GM23338 (cell line): ENCODE measurements at regions not wholly inside any gene's neighbourhood (a gene's known extent, or its start where the extent isn't known, plus 50 kb on each side); places are given as distances from the start of the nearest gene placed in this dataset.

Source experiments
- ATAC-seq: fragments of 200-7000 bp; cut with Tn5 transposase; 3 replicates; pipeline ENCODE4 v1.9.1; 2020
- DNase-seq: peaks from one replicate; pipeline ENCODE4 v3.0.0-alpha.2; 2015; ENCODE audit warnings: low spot score
- H2AFZ ChIP-seq: fragments of 200-600 bp; sonication (generic); 2 replicates; pipeline ENCODE4 v1.8.0; 2016; ENCODE audit warnings: antibody characterized with exemption, mild to moderate bottlenecking, moderate library complexity
- H3F3A ChIP-seq: fragments of 200-600 bp; sonication (generic); replicated peaks from 2 replicates; pipeline ENCODE4 v1.8.0; 2017; ENCODE audit warnings: antibody characterized with exemption, mixed run types, low read depth
- H3K27ac ChIP-seq: fragments of 200-600 bp; sonication (generic); 2 replicates; pipeline ENCODE4 v1.6.1; 2016; ENCODE audit warnings: low read depth
- H3K27me3 ChIP-seq: fragments of 200-600 bp; sonication (generic); 2 replicates; pipeline ENCODE4 v1.8.0; 2016; ENCODE audit warnings: mild to moderate bottlenecking, mixed run types, moderate library complexity; ENCODE audit not compliant: insufficient read depth
- H3K36me3 ChIP-seq: fragments of 200-600 bp; sonication (generic); 2 replicates; pipeline ENCODE4 v1.8.0; 2016; ENCODE audit warnings: mild to moderate bottlenecking; ENCODE audit not compliant: insufficient read depth
- H3K4me1 ChIP-seq: fragments of 200-600 bp; sonication (generic); 2 replicates; pipeline ENCODE4 v1.8.0; 2016; ENCODE audit warnings: mild to moderate bottlenecking, moderate library complexity; ENCODE audit not compliant: insufficient read depth
- H3K4me2 ChIP-seq: fragments of 200-600 bp; sonication (generic); 2 replicates; pipeline ENCODE4 v1.7.1; 2017; ENCODE audit warnings: mixed run types
- H3K4me3 ChIP-seq: fragments of 200-600 bp; sonication (generic); 2 replicates; pipeline ENCODE4 v1.6.1; 2016; ENCODE audit warnings: mixed run types
- H3K79me2 ChIP-seq: fragments of 200-600 bp; sonication (generic); replicated peaks from 2 replicates; pipeline ENCODE4 v1.8.0; 2017; ENCODE audit warnings: mild to moderate bottlenecking; ENCODE audit not compliant: insufficient read depth
- H3K9me2 ChIP-seq: fragments of 200-600 bp; sonication (generic); 2 replicates; pipeline ENCODE4 v1.8.0; 2017; ENCODE audit not compliant: insufficient read depth
- H4K20me1 ChIP-seq: fragments of 200-600 bp; sonication (generic); replicated peaks from 2 replicates; pipeline ENCODE4 v1.8.0; 2017; ENCODE audit warnings: mild to moderate bottlenecking; ENCODE audit not compliant: insufficient read depth
- H3K27ac Mint-ChIP-seq: 2 replicates; pipeline ENCODE4 v1.8.0; 2020; ENCODE audit warnings: inconsistent platforms, mild to moderate bottlenecking, moderate library complexity, mixed read lengths
- H3K27me3 Mint-ChIP-seq: 3 replicates; pipeline ENCODE4 v1.8.0; 2022; ENCODE audit warnings: low read depth, mild to moderate bottlenecking, moderate library complexity, mixed read lengths, inconsistent platforms; ENCODE audit not compliant: insufficient read depth, poor library complexity
- H3K36me3 Mint-ChIP-seq: 3 replicates; pipeline ENCODE4 v1.8.0; 2021; ENCODE audit warnings: low read depth, mild to moderate bottlenecking, inconsistent platforms, moderate library complexity, mixed read lengths
- H3K4me1 Mint-ChIP-seq: 3 replicates; pipeline ENCODE4 v1.8.0; 2020; ENCODE audit warnings: mild to moderate bottlenecking, inconsistent platforms, mixed read lengths
- H3K4me3 Mint-ChIP-seq: 3 replicates; pipeline ENCODE4 v1.8.0; 2021; ENCODE audit warnings: moderate library complexity, mild to moderate bottlenecking, inconsistent platforms, mixed read lengths
- H3K9me3 Mint-ChIP-seq: 3 replicates; pipeline ENCODE4 v1.8.0; 2020; ENCODE audit warnings: moderate library complexity, mild to moderate bottlenecking, inconsistent platforms, mixed read lengths
- CREB1 ChIP-seq: fragments of 250-450 bp; sonication (Bioruptor Pico); IDR thresholded peaks from 2 replicates; pipeline ENCODE4 v1.5.0; 2020; ENCODE audit warnings: low read depth, mild to moderate bottlenecking, moderate library complexity
- EZH2 ChIP-seq: fragments of 200-600 bp; sonication (generic); IDR thresholded peaks from one replicate; pipeline ENCODE4 v1.8.0; 2017; ENCODE audit warnings: antibody characterized with exemption, mild to moderate bottlenecking, low read depth; ENCODE audit not compliant: unreplicated experiment
- EZH2phosphoT487 ChIP-seq: fragments of 200-600 bp; sonication (generic); IDR thresholded peaks from one replicate; pipeline ENCODE4 v1.8.1; 2018; ENCODE audit warnings: antibody characterized with exemption; ENCODE audit not compliant: unreplicated experiment
- JUNB ChIP-seq: IDR thresholded peaks from one replicate; pipeline ENCODE4 v1.6.1; 2016; ENCODE audit warnings: antibody characterized with exemption; ENCODE audit not compliant: unreplicated experiment
- NANOG ChIP-seq: IDR thresholded peaks from 2 replicates; pipeline ENCODE4 v1.6.1; 2016; ENCODE audit warnings: antibody characterized with exemption, borderline replicate concordance
- POLR2AphosphoS5 ChIP-seq: IDR thresholded peaks from 2 replicates; pipeline ENCODE4 v1.6.1; 2016; ENCODE audit warnings: antibody characterized with exemption, low read depth
- STAT1 ChIP-seq: IDR thresholded peaks from one replicate; pipeline ENCODE4 v1.6.1; 2016; ENCODE audit warnings: antibody characterized with exemption; ENCODE audit not compliant: unreplicated experiment
- ZNF114 ChIP-seq: fragments of 250-450 bp; sonication (Bioruptor Pico); IDR thresholded peaks from 2 replicates; pipeline ENCODE4 v1.5.0; 2020; ENCODE audit warnings: mild to moderate bottlenecking, moderate library complexity
- ZNF331 ChIP-seq: fragments of 250-450 bp; sonication (Bioruptor Pico); IDR thresholded peaks from 2 replicates; pipeline ENCODE4 v1.5.0; 2020; ENCODE audit warnings: low read depth, mild to moderate bottlenecking, moderate library complexity
- TF ChIP-seq, protein P1 (sequence below): IDR thresholded peaks from 2 replicates; pipeline ENCODE4 v1.6.1; 2016; ENCODE audit warnings: antibody characterized with exemption
- TF ChIP-seq, protein P2 (sequence below), 2 experiments: fragments of 200-600 bp in 1 of 2; sonication (generic) in 1 of 2; conservative IDR thresholded peaks; 2 replicates each; pipeline versions ENCODE4 v1.5.1 to v1.6.1; 2016 to 2017; ENCODE audit warnings: antibody characterized with exemption in 2 of 2, low read depth in 2 of 2, mild to moderate bottlenecking in 2 of 2, moderate library complexity in 1 of 2
- TF ChIP-seq, protein P3 (sequence below): fragments of 250-450 bp; sonication (Bioruptor Pico); IDR thresholded peaks from 2 replicates; pipeline ENCODE4 v1.5.0; 2020; ENCODE audit warnings: mild to moderate bottlenecking, moderate library complexity
- TF ChIP-seq, protein P4 (sequence below): IDR thresholded peaks from one replicate; pipeline ENCODE4 v1.6.1; 2018; ENCODE audit warnings: antibody characterized with exemption; ENCODE audit not compliant: unreplicated experiment

DNA sequence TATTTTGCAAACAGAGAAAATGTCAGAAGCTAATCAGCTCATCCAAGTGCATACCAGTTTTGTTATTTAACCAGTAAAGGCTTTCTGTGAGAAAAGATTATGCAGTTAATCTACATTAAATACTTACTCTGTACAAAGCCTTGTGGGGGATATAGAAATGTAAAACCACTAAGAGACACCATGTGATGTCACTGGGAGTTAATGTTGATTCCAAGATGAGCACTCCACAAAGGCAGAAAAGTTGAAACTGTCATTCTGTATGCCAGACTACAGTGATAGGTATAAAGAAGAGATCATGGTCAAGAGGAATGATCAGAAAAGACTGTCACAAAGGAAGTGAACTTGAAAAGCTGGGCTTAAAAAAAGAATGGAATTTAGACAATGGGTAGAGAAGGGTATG is 100.3 kb upstream of the SGIP1 start:
- Mint-ChIP-seq H3K4me1 (peaks cover 22% of the 10 kb centered on the region; the same call in 2 of the 3 replicates), H3K4me3 (no peak overlapping the region), H3K27me3 (peaks cover 2% of the 10 kb centered on the region), H3K9me3 (peaks cover 19% of the 10 kb centered on the region), H3K36me3 (no peaks in the 10 kb centered on the region; the same call in 2 of the 3 replicates), H3K27ac (no peak overlapping the region)
- Histone ChIP-seq H3K4me2 (no peak overlapping the region), H3K4me1 (peaks cover 17% of the 10 kb centered on the region), H4K20me1 (no peaks in the 10 kb centered on the region), H3K4me3 (no peak overlapping the region), H3K9me2 (peaks cover 5% of the 10 kb centered on the region; the same call in 1 of the 2 replicates), H3K27me3 (no peaks in the 10 kb centered on the region), H3K36me3 (peaks cover 12% of the 10 kb centered on the region), H2AFZ (no peak overlapping the region), H3K79me2 (no peaks in the 10 kb centered on the region), H3F3A (no peaks in the 10 kb centered on the region), H3K27ac (no peak overlapping the region)
- DNase-seq (no peak), ATAC-seq (no peak)
- TF ChIP-seq EZH2phosphoT487 (no peak), STAT1 (no peak), ZNF331 (no peak), POLR2AphosphoS5 (no peak), EZH2 (no peak), JUNB (no peak), NANOG (no peak), CREB1 (CRISPR knock-in tag) (no peak), ZNF114 (CRISPR knock-in tag) (no peak)
- TF ChIP-seq, protein P1, sequence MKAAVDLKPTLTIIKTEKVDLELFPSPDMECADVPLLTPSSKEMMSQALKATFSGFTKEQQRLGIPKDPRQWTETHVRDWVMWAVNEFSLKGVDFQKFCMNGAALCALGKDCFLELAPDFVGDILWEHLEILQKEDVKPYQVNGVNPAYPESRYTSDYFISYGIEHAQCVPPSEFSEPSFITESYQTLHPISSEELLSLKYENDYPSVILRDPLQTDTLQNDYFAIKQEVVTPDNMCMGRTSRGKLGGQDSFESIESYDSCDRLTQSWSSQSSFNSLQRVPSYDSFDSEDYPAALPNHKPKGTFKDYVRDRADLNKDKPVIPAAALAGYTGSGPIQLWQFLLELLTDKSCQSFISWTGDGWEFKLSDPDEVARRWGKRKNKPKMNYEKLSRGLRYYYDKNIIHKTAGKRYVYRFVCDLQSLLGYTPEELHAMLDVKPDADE = no peak
- TF ChIP-seq, protein P2, sequence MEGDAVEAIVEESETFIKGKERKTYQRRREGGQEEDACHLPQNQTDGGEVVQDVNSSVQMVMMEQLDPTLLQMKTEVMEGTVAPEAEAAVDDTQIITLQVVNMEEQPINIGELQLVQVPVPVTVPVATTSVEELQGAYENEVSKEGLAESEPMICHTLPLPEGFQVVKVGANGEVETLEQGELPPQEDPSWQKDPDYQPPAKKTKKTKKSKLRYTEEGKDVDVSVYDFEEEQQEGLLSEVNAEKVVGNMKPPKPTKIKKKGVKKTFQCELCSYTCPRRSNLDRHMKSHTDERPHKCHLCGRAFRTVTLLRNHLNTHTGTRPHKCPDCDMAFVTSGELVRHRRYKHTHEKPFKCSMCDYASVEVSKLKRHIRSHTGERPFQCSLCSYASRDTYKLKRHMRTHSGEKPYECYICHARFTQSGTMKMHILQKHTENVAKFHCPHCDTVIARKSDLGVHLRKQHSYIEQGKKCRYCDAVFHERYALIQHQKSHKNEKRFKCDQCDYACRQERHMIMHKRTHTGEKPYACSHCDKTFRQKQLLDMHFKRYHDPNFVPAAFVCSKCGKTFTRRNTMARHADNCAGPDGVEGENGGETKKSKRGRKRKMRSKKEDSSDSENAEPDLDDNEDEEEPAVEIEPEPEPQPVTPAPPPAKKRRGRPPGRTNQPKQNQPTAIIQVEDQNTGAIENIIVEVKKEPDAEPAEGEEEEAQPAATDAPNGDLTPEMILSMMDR (conservative IDR thresholded peaks at IDR 0.05; ENCODE audit: low read depth in 2 of 2) = no peak
- TF ChIP-seq, protein P3, sequence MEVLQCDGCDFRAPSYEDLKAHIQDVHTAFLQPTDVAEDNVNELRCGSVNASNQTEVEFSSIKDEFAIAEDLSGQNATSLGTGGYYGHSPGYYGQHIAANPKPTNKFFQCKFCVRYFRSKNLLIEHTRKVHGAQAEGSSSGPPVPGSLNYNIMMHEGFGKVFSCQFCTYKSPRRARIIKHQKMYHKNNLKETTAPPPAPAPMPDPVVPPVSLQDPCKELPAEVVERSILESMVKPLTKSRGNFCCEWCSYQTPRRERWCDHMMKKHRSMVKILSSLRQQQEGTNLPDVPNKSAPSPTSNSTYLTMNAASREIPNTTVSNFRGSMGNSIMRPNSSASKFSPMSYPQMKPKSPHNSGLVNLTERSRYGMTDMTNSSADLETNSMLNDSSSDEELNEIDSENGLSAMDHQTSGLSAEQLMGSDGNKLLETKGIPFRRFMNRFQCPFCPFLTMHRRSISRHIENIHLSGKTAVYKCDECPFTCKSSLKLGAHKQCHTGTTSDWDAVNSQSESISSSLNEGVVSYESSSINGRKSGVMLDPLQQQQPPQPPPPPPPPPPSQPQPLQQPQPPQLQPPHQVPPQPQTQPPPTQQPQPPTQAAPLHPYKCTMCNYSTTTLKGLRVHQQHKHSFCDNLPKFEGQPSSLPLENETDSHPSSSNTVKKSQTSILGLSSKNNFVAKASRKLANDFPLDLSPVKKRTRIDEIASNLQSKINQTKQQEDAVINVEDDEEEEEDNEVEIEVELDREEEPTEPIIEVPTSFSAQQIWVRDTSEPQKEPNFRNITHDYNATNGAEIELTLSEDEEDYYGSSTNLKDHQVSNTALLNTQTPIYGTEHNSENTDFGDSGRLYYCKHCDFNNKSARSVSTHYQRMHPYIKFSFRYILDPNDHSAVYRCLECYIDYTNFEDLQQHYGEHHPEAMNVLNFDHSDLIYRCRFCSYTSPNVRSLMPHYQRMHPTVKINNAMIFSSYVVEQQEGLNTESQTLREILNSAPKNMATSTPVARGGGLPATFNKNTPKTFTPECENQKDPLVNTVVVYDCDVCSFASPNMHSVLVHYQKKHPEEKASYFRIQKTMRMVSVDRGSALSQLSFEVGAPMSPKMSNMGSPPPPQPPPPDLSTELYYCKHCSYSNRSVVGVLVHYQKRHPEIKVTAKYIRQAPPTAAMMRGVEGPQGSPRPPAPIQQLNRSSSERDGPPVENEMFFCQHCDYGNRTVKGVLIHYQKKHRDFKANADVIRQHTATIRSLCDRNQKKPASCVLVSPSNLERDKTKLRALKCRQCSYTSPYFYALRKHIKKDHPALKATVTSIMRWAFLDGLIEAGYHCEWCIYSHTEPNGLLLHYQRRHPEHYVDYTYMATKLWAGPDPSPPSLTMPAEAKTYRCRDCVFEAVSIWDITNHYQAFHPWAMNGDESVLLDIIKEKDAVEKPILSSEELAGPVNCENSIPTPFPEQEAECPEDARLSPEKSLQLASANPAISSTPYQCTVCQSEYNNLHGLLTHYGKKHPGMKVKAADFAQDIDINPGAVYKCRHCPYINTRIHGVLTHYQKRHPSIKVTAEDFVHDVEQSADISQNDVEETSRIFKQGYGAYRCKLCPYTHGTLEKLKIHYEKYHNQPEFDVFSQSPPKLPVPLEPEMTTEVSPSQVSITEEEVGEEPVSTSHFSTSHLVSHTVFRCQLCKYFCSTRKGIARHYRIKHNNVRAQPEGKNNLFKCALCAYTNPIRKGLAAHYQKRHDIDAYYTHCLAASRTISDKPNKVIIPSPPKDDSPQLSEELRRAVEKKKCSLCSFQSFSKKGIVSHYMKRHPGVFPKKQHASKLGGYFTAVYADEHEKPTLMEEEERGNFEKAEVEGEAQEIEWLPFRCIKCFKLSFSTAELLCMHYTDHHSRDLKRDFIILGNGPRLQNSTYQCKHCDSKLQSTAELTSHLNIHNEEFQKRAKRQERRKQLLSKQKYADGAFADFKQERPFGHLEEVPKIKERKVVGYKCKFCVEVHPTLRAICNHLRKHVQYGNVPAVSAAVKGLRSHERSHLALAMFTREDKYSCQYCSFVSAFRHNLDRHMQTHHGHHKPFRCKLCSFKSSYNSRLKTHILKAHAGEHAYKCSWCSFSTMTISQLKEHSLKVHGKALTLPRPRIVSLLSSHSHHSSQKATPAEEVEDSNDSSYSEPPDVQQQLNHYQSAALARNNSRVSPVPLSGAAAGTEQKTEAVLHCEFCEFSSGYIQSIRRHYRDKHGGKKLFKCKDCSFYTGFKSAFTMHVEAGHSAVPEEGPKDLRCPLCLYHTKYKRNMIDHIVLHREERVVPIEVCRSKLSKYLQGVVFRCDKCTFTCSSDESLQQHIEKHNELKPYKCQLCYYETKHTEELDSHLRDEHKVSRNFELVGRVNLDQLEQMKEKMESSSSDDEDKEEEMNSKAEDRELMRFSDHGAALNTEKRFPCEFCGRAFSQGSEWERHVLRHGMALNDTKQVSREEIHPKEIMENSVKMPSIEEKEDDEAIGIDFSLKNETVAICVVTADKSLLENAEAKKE = no peak
- TF ChIP-seq, protein P4, sequence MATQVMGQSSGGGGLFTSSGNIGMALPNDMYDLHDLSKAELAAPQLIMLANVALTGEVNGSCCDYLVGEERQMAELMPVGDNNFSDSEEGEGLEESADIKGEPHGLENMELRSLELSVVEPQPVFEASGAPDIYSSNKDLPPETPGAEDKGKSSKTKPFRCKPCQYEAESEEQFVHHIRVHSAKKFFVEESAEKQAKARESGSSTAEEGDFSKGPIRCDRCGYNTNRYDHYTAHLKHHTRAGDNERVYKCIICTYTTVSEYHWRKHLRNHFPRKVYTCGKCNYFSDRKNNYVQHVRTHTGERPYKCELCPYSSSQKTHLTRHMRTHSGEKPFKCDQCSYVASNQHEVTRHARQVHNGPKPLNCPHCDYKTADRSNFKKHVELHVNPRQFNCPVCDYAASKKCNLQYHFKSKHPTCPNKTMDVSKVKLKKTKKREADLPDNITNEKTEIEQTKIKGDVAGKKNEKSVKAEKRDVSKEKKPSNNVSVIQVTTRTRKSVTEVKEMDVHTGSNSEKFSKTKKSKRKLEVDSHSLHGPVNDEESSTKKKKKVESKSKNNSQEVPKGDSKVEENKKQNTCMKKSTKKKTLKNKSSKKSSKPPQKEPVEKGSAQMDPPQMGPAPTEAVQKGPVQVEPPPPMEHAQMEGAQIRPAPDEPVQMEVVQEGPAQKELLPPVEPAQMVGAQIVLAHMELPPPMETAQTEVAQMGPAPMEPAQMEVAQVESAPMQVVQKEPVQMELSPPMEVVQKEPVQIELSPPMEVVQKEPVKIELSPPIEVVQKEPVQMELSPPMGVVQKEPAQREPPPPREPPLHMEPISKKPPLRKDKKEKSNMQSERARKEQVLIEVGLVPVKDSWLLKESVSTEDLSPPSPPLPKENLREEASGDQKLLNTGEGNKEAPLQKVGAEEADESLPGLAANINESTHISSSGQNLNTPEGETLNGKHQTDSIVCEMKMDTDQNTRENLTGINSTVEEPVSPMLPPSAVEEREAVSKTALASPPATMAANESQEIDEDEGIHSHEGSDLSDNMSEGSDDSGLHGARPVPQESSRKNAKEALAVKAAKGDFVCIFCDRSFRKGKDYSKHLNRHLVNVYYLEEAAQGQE = no peak
